ENCODE measurements at regions not wholly inside any gene's neighbourhood (a gene's known extent, or its start where the extent isn't known, plus 50 kb on each side); places are given as distances from the start of the nearest gene placed in this dataset.

DNA sequence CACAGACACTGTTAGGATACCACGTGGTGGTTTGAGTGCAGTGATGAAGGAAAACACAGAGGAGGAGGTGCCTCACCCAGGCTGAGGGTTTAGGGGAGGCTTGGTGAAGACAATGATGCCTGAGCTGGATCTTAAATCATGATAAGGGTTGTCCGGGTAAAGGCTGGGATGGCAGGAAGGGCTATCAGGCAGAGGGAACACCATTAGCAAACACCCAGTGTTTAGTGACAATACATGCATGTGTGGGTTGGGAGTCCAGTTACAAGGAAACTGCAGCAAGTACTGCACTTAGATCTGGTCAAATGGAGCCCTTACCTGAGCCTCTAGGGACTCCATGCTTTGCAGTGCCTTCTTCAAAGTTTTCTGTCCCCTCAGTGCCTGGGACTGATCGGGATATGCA is 79.8 kb upstream of the MBOAT2 start:
- TF ChIP-seq, protein P1, sequence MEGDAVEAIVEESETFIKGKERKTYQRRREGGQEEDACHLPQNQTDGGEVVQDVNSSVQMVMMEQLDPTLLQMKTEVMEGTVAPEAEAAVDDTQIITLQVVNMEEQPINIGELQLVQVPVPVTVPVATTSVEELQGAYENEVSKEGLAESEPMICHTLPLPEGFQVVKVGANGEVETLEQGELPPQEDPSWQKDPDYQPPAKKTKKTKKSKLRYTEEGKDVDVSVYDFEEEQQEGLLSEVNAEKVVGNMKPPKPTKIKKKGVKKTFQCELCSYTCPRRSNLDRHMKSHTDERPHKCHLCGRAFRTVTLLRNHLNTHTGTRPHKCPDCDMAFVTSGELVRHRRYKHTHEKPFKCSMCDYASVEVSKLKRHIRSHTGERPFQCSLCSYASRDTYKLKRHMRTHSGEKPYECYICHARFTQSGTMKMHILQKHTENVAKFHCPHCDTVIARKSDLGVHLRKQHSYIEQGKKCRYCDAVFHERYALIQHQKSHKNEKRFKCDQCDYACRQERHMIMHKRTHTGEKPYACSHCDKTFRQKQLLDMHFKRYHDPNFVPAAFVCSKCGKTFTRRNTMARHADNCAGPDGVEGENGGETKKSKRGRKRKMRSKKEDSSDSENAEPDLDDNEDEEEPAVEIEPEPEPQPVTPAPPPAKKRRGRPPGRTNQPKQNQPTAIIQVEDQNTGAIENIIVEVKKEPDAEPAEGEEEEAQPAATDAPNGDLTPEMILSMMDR (IDR thresholded peaks at IDR 0.05) = no peak
- TF ChIP-seq POLR2A (IDR thresholded peaks at IDR 0.05) = no peak

Measured in thyroid gland (tissue), 4 donors.